DND-41 (cell line): ENCODE measurements at regions not wholly inside any gene's neighbourhood (a gene's known extent, or its start where the extent isn't known, plus 50 kb on each side); places are given as distances from the start of the nearest gene placed in this dataset.

Source experiments
- ATAC-seq: fragments of 200-7000 bp; cut with Tn5 transposase; 3 replicates; pipeline ENCODE4 v1.9.1; 2021; ENCODE audit warnings: low read depth; ENCODE audit not compliant: insufficient read depth
- DNase-seq: peaks from one replicate; pipeline ENCODE4 v3.0.0-alpha.2; 2020
- H2AFZ ChIP-seq: 2 replicates; pipeline ENCODE4 v1.6.0; 2012; ENCODE audit warnings: low read depth, low read length
- H3K27ac ChIP-seq: 2 replicates; pipeline ENCODE4 v1.5.1; 2012; ENCODE audit warnings: low read length, inconsistent platforms
- H3K27me3 ChIP-seq: fragments of 200-600 bp; sonication (generic); 2 replicates; pipeline ENCODE4 v1.6.0; 2012; ENCODE audit warnings: low read length, mild to moderate bottlenecking, inconsistent platforms; ENCODE audit not compliant: insufficient read depth, poor library complexity
- H3K36me3 ChIP-seq: 2 replicates; pipeline ENCODE4 v1.5.1; 2012; ENCODE audit warnings: low read length, inconsistent platforms; ENCODE audit not compliant: insufficient read depth
- H3K4me1 ChIP-seq: 2 replicates; pipeline ENCODE4 v1.5.1; 2012; ENCODE audit warnings: mild to moderate bottlenecking, low read length; ENCODE audit not compliant: insufficient read depth
- H3K4me2 ChIP-seq: 2 replicates; pipeline ENCODE4 v1.6.0; 2012; ENCODE audit warnings: mild to moderate bottlenecking, moderate library complexity, low read length, inconsistent platforms; ENCODE audit not compliant: insufficient read depth
- H3K4me3 ChIP-seq, 2 experiments: fragments of 200-600 bp in 1 of 2; shearing (Covaris generic) in 1 of 2; 2 replicates each; pipeline ENCODE4 v1.5.1; 2012 to 2016; ENCODE audit warnings: inconsistent platforms in 2 of 2, low read length in 2 of 2, mild to moderate bottlenecking in 2 of 2, low read depth in 1 of 2, moderate library complexity in 1 of 2
- H3K79me2 ChIP-seq: 2 replicates; pipeline ENCODE4 v1.6.0; 2012; ENCODE audit warnings: low read length, inconsistent platforms; ENCODE audit not compliant: insufficient read depth
- H3K9ac ChIP-seq: 2 replicates; pipeline ENCODE4 v1.6.0; 2012; ENCODE audit warnings: low read depth, mild to moderate bottlenecking, inconsistent platforms, low read length, moderate library complexity
- H3K9me3 ChIP-seq: 2 replicates; pipeline ENCODE4 v1.5.1; 2012; ENCODE audit warnings: low read length, moderate library complexity, mild to moderate bottlenecking, inconsistent platforms; ENCODE audit not compliant: insufficient read depth, severe bottlenecking
- H4K20me1 ChIP-seq: 2 replicates; pipeline ENCODE4 v1.6.0; 2012; ENCODE audit warnings: low read length; ENCODE audit not compliant: insufficient read depth
- EZH2 ChIP-seq: IDR thresholded peaks from 3 replicates; pipeline ENCODE4 v1.6.1; 2012; ENCODE audit warnings: borderline replicate concordance, low read depth, mild to moderate bottlenecking, moderate library complexity, low read length, inconsistent platforms; ENCODE audit not compliant: severe bottlenecking
- TF ChIP-seq, protein P1 (sequence below): IDR thresholded peaks from 2 replicates; pipeline ENCODE4 v1.5.1; 2012; ENCODE audit warnings: borderline replicate concordance, low read length, moderate library complexity, mild to moderate bottlenecking; ENCODE audit not compliant: poor library complexity, severe bottlenecking; ENCODE audit errors: extremely low read depth

GRCh38 chr9:2363138-2363745 lies 258.3 kb upstream of the VLDLR start:
- Histone ChIP-seq H3K79me2 (no peaks in the 10 kb centered on the region), H3K9ac (no peak overlapping the region), H3K9me3 (no peaks in the 10 kb centered on the region), H4K20me1 (no peaks in the 10 kb centered on the region), H3K27me3 (no peaks in the 10 kb centered on the region), H3K4me3 (no peak overlapping the region), H3K4me2 (no peak overlapping the region), H3K27ac (no peak overlapping the region), H2AFZ (no peak overlapping the region), H3K4me1 (no peaks in the 10 kb centered on the region), H3K36me3 (no peaks in the 10 kb centered on the region)
- DNase-seq (no peak), ATAC-seq (no peak)
- no peak for TF ChIP-seq EZH2
- TF ChIP-seq, protein P1, sequence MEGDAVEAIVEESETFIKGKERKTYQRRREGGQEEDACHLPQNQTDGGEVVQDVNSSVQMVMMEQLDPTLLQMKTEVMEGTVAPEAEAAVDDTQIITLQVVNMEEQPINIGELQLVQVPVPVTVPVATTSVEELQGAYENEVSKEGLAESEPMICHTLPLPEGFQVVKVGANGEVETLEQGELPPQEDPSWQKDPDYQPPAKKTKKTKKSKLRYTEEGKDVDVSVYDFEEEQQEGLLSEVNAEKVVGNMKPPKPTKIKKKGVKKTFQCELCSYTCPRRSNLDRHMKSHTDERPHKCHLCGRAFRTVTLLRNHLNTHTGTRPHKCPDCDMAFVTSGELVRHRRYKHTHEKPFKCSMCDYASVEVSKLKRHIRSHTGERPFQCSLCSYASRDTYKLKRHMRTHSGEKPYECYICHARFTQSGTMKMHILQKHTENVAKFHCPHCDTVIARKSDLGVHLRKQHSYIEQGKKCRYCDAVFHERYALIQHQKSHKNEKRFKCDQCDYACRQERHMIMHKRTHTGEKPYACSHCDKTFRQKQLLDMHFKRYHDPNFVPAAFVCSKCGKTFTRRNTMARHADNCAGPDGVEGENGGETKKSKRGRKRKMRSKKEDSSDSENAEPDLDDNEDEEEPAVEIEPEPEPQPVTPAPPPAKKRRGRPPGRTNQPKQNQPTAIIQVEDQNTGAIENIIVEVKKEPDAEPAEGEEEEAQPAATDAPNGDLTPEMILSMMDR, result no peak

- Histone ChIP-seq H3K4me1 (no peaks in the 10 kb centered on the region), H4K20me1 (no peaks in the 10 kb centered on the region), H3K36me3 (no peaks in the 10 kb centered on the region), H3K9ac (no peak overlapping the region), H3K4me2 (no peak overlapping the region), H3K27me3 (no peaks in the 10 kb centered on the region), H3K9me3 (no peaks in the 10 kb centered on the region), H3K79me2 (no peaks in the 10 kb centered on the region), H3K4me3 (no peak overlapping the region), H2AFZ (no peak overlapping the region), H3K27ac (no peak overlapping the region)
- no peak for TF ChIP-seq EZH2
- TF ChIP-seq, protein P1, result no peak
- no peak for ATAC-seq
- DNase-seq, result no peak
Measured at GRCh38 chr9:2363781-2364180, 257.8 kb upstream of the VLDLR start.

DNA sequence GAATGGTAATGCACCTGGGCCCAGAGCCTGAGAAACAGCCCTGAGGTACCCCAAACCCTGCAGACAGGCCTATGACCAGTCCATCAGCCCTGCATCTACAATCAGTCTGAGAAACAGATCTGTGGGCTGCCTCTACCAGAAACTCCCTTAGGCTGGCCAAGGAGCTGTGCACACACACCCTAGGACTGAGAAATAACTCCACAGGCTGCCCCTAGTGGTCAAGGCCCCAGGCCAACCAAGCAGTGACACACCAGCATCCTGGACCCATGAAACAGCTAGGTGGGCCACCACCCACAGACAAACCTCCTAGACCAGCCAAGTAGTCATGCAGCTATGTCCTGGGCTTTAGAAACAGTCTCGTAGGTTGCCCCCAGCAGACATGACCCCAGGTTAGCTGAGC lies 253.6 kb upstream of the VLDLR start:
- no peaks in the 10 kb centered on the region for H4K20me1 ChIP-seq
- no peaks in the 10 kb centered on the region for H3K36me3 ChIP-seq
- H3K9ac ChIP-seq, result no peak overlapping the region
- no peaks in the 10 kb centered on the region for H3K4me1 ChIP-seq
- H3K4me3 ChIP-seq, result no peak overlapping the region
- no peak overlapping the region for H3K4me2 ChIP-seq
- DNase-seq (no peak), ATAC-seq (no peak)
- H3K9me3 ChIP-seq, result no peaks in the 10 kb centered on the region
- no peaks in the 10 kb centered on the region for H3K79me2 ChIP-seq
- TF ChIP-seq, protein P1, result no peak
- TF ChIP-seq EZH2, result no peak
- H3K27me3 ChIP-seq, result no peaks in the 10 kb centered on the region
- H2AFZ ChIP-seq, result no peak overlapping the region
- H3K27ac ChIP-seq, result no peak overlapping the region

DNA sequence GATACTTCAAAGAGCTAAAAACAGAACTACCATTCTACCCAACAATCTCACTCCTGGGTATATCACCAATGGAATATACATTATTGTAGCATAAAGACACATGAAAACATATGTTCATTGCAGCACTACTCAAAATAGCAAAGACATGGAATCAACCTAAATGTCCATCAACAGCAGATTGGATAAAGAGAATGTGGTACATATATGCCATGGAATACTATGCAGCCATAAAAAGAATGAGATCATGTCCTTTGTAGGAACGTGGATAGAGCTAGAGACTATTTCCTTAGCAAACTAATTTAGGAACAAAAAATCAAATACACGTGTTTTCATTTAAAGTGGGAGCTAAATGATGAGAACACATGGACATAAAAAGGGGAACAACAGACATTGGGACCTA lies 247.9 kb upstream of the VLDLR start:
- DNase-seq, result no peak
- Histone ChIP-seq H3K27me3 (no peaks in the 10 kb centered on the region), H3K4me3 (no peak overlapping the region)

More for the DNA sequence above, 247.9 kb upstream of the VLDLR start:
- Histone ChIP-seq H3K4me1 (no peaks in the 10 kb centered on the region), H3K27ac (no peak overlapping the region), H3K9me3 (no peaks in the 10 kb centered on the region), H3K4me2 (no peak overlapping the region), H3K36me3 (no peaks in the 10 kb centered on the region), H3K79me2 (no peaks in the 10 kb centered on the region), H4K20me1 (no peaks in the 10 kb centered on the region), H2AFZ (no peak overlapping the region), H3K9ac (no peak overlapping the region)
- no peak for TF ChIP-seq EZH2
- TF ChIP-seq, protein P1, result no peak
- ATAC-seq, result no peak
